ENCODE measurements at regions not wholly inside any gene's neighbourhood (a gene's known extent, or its start where the extent isn't known, plus 50 kb on each side); places are given as distances from the start of the nearest gene placed in this dataset.

- no peak for DNase-seq
Measured at GRCh38 chr4:63020661-63021060, 1388.6 kb downstream of the TECRL start.

DNA sequence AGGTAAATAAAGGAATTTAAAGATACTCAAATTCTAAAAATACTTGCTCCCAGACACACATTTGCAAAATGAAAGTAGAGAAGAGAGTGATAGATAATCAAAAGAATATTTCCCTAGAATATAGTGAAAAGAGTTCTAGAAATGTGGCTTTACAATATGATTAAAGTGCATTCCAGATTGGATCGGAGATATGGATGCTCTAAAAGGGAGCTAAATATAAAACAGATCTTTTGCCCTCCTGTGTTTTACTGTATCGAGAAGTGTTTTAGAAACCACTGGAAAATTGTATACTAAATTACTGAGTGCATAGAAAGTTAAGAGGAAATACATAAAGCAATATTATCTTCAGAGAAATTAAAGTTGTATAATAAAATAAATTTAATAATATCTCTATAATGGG is 1392.0 kb downstream of the TECRL start:
- DNase-seq = no peak

DNA sequence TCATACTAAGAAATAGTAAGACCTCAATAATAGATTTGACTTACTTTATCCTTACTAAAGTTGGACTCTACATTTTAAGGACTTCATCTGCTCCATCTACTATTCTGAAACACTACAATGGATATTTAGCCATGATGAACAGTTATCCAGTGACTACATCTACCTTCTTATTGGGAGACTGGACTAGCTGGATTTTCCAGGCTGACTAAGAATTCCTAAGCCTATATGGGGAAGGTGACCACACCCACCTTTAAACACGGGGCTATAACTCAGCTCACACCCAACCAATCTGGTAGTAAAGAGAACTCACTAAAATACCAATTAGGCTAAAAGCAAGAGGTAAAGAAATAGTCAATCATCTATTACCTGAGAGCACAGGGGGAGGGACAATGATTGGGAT is 1438.4 kb downstream of the TECRL start:
- DNase-seq = no peak

GRCh38 chr4:62960415-62960814 is 1448.8 kb downstream of the TECRL start:
- no peak for DNase-seq

GRCh38 chr4:62953752-62954151 is 1455.5 kb downstream of the TECRL start:
- DNase-seq = no peak

DNA sequence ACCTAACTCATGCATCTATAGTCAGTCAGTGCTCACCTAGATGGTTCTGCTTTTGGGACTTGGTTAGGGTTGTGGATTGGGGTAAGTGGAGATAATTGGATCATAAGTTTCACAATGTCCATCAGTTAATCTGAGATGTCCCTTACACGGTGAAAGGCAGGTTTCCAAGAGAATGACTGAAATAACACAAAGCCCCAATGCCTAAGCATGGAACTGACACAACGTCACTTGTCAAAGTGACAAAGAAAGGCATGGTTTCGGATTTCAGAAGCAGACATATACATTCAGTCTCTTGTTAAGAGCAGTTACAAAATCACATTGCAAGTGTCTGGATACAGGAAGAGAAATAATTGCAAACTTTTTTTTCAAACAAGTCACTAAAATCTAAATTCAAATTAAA is 1456.9 kb downstream of the TECRL start:
- no peak for DNase-seq

DNA sequence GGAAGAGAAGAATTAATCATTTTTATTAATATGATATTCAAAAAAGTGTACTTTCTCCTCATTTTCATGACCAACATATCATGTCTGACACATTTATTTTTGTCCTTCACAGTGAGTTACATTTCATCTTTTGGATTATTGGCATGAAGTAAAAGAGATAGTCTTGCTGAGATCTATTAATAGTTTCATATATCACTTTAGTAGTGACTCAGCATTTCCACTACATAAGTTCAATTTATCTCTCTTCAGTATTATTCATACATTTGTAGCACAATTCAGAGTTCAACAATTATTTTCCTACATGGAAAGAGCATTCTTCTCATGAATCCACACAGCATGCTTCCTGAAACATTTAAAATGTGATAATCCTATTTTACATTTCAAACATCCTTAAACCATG is 1461.1 kb downstream of the TECRL start:
- DNase-seq = no peak

DNA sequence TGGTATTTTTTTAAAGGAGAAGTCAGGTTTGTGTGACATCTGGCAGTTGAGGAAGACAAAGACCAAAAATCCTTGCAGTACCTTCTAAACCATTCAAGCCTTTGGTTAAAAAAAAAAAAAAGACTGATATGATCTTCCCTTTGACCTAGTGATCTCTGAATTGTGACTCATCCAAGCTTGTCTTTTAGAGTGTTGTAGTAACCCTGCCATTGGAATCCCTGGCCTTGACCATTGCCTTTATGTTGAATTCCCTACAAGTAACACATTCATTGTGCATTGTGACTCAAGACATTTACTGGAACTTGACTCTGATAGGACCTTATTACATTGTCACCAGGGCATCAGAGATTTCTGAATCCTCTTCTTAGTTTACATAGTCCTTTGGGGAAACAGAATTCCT is 1469.0 kb downstream of the TECRL start:
- DNase-seq = no peak

DNA sequence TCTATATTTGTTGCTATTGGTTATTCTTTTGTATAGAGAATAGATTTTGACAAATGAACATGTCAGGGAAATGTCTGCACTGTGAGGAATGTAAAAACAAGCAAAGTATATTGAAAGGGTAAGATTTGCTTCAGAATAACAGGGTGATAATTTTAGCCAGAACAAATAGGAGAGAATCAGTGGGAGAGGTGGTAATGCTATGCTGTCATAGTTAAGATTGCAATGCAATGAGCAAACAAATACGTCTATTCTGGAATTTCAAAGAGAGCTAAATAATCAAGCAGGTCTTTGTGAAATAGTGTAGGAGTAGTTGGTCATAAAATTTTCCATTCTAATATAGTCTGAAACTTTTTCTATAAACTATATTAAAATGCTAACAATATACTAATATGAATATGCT is 1478.4 kb downstream of the TECRL start:
- DNase-seq = no peak

DNA sequence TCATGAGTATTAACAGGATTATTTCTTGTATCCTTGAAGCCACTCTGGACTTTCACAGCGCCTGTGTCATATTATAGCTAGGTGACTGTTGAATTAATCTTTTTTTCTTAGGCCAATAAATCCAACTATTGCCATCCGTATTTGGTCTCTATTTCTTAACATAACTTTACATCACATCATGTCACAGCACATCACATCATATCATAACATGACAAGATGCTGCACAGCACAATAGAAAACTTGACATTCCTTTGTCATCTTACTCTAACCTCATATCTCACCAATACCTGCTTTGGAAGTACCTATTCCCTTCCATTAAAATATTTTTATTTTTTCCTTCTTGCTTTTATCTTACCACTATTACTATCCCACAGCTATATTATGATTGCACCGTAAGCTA is 1480.8 kb downstream of the TECRL start:
- no peak for DNase-seq

GRCh38 chr4:62927574-62927973 is 1481.7 kb downstream of the TECRL start:
- no peak for DNase-seq

GRCh38 chr4:62923783-62924182 is 1485.5 kb downstream of the TECRL start:
- no peak for DNase-seq

- DNase-seq = no peak
Measured at GRCh38 chr4:62917649-62918048, 1491.6 kb downstream of the TECRL start.

- DNase-seq = no peak
Measured at GRCh38 chr4:62914758-62915157, 1494.5 kb downstream of the TECRL start.

DNA sequence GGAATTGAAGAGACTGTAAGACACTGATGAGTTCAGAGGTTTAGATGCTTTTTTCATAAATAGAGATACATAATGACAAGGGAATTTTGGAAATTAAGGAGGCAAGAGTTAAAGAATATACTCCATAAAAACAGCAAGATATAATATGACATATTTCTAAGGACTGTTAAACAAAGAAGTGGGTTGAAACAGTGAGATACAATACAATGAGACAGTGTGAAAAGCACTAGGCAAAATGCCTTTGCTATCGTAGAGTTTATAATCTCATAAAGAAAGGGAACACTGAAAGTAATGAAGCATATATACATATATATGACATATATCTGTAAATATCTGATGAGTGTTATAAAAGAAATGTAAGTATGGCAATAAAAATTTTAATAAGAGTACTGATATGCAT is 1496.2 kb downstream of the TECRL start:
- DNase-seq = no peak

- DNase-seq = no peak
Measured at GRCh38 chr4:62912531-62912930, 1496.7 kb downstream of the TECRL start.

DNA sequence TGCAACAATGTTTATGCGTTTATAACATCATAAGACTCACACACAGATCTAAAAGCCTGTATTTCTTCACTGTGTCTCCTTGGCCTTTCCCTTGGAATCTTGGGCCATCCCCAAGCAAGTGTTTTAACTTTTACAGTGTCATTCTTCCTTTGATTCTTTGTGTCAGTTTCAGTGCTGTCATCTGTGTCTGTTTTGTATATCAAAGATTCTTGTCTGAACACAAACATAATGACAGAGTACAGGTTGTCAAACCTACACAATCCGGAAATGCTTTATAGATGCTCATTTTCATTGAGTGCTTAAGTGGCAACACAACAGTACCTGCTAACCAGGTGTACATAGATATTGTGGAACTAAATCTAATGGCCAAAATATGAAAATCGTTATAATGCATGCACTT is 1500.0 kb downstream of the TECRL start:
- DNase-seq = no peak

GRCh38 chr4:62901101-62901500 is 1508.1 kb downstream of the TECRL start:
- no peak for DNase-seq

- DNase-seq = no peak
Measured at GRCh38 chr4:62899646-62900364, 1509.4 kb downstream of the TECRL start.

DNA sequence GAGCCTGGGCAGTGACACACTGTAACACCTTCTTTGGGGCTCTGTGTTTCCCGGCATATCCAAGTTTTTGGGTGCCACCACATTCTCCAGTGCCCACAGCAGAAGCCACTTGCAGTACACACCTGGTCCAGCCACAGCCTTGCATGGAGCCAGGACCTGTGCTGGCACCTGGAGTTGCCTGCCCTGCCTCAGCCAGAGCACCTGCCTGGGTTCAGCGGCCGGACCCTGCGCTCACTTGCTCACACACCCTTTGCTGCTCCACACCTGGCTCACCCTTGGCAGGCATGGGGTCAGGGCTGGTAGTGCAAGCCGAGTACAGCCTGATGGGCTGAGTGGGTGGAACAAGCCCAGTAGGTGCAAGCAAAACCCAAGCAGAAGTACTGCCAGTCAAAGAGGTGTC is 1511.1 kb downstream of the TECRL start:
- DNase-seq = no peak

- no peak for DNase-seq
Measured at GRCh38 chr4:62896721-62897120, 1512.5 kb downstream of the TECRL start.

DNA sequence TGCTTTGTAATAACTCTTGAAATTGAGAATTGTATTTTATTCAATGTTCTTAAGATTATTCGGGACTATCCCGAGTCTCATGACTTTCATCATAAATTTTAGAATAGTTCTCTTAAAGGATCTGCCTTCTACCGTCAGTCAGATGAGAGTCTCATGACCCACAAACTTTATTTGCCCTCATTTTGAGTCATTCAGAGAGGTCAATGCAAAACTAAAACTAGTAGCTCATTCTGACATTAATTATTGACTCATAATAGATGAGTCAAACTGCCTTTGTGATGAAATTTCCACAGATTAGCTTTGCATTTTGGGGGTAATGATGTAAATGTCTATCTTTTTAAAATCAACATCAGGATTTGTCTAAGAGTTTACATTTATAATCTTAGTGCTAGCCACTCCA is 1527.3 kb downstream of the TECRL start:
- no peak for DNase-seq

GRCh38 chr4:62881210-62881609 is 1528.0 kb downstream of the TECRL start:
- no peak for DNase-seq

DNA sequence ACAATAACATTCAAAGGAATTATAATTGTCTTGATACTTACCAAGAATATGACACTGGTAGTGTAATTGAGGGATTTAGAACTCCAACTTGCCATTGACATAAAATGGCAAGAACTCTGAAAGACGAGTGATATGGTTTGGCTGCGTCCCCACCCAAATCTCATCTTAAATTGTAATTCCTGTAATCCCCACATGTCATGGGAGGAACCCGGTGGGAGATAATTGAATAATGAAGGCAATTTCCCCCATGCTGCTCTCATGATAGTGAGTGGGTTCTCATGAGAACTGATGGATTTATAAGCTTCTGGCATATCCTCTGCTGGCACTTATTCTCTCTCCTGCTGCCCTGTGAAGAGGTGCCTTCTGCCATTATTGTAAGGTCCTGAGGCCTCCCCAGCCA is 1536.4 kb downstream of the TECRL start:
- no peak for DNase-seq

- no peak for DNase-seq
Measured at GRCh38 chr4:62871078-62871477, 1538.2 kb downstream of the TECRL start.

- DNase-seq = no peak
Measured at GRCh38 chr4:62870451-62870850, 1538.8 kb downstream of the TECRL start.
